Natural killer cell treated with Interleukin-12 subunit alpha and Interleukin-12 subunit beta and Interleukin-15 and Interleukin-18, amount 100 ng/mL, for 72 hours (primary cell): ENCODE measurements at regions not wholly inside any gene's neighbourhood (a gene's known extent, or its start where the extent isn't known, plus 50 kb on each side); places are given as distances from the start of the nearest gene placed in this dataset.

ENCODE experiments used
- ATAC-seq, 2 donors: fragments of 150-1000 bp; cut with Tn5 transposase in 1 of 2; sonication (Bioruptor Pico), chemical (Tn5 transposase) in 1 of 2; 2 replicates each; pipeline ENCODE4 v1.10.0; 2021
- DNase-seq: peaks from one replicate; pipeline ENCODE4 v3.0.0; 2022; ENCODE audit warnings: low spot score
- H3K27ac Mint-ChIP-seq, 2 donors: 1 replicate in 1 of 2; 2 replicates in 1 of 2; pipeline ENCODE4 v1.8.0; 2022; ENCODE audit warnings: mixed read lengths in 2 of 2, mild to moderate bottlenecking in 1 of 2, moderate library complexity in 1 of 2
- H3K27me3 Mint-ChIP-seq, 2 donors: 1 replicate in 1 of 2; 2 replicates in 1 of 2; pipeline ENCODE4 v1.8.0; 2022; ENCODE audit warnings: mixed read lengths in 2 of 2
- H3K36me3 Mint-ChIP-seq: one replicate; pipeline ENCODE4 v1.8.0; 2022; ENCODE audit warnings: mixed read lengths
- H3K4me1 Mint-ChIP-seq, 2 donors: 1 replicate in 1 of 2; 2 replicates in 1 of 2; pipeline ENCODE4 v1.8.0; 2022; ENCODE audit warnings: low read depth in 2 of 2, mixed read lengths in 2 of 2, mild to moderate bottlenecking in 1 of 2
- H3K4me3 Mint-ChIP-seq: one replicate; pipeline ENCODE4 v1.8.0; 2022; ENCODE audit warnings: mixed read lengths
- H3K9me3 Mint-ChIP-seq: 2 replicates; pipeline ENCODE4 v1.8.0; 2022; ENCODE audit warnings: mixed read lengths

GRCh38 chr9:85292261-85292660, 449.5 kb downstream of the AGTPBP1 start:
- Mint-ChIP-seq H3K27me3 (peaks cover 0 to 22% of the 10 kb centered on the region in 2 donors), H3K9me3 (peaks cover 2% of the 10 kb centered on the region), H3K36me3 (peaks cover 9% of the 10 kb centered on the region), H3K4me3 (no peak overlapping the region), H3K27ac (no peak overlapping the region), H3K4me1 (peaks cover 28 to 29% of the 10 kb centered on the region in 2 donors)
- no peak for DNase-seq
- ATAC-seq: no peak

DNA sequence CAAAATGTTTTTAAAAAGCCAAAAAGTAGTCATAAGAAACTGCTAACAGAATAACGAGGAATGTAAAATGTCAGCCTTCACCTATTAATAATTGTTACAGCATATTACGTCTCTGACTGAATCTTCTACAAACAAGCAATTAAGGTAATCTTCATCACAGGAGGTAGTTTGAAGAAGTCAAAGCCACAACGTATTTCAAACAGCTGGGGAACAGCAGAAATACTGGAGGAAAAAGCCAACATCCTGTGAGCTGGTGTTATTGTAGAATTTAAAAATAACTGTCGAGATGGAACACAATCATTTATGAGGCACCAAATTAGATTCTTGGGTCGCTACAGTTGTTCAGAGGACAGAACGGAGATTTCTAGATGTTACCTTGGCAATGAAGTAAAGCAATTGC, 450.5 kb downstream of the AGTPBP1 start:
- Mint-ChIP-seq H3K9me3 (peaks cover 2% of the 10 kb centered on the region), H3K36me3 (peaks cover 10% of the 10 kb centered on the region), H3K4me3 (no peak overlapping the region), H3K27ac (no peak overlapping the region), H3K27me3 (peaks cover 0 to 16% of the 10 kb centered on the region in 2 donors), H3K4me1 (peaks cover 31% of the 10 kb centered on the region in 2 donors)
- DNase-seq: no peak
- no peak for ATAC-seq

- H3K9me3 Mint-ChIP-seq: peaks cover 2% of the 10 kb centered on the region
- H3K4me3 Mint-ChIP-seq: peak overlapping the region; percentile 79
- DNase-seq (peak; percentile 65), ATAC-seq (peak; percentile 63 to 70)
- H3K27ac Mint-ChIP-seq: peak overlapping the region; percentile 2 to 55
- H3K4me1 Mint-ChIP-seq: peaks cover 31% of the 10 kb centered on the region in 2 donors
- H3K36me3 Mint-ChIP-seq: peaks cover 10% of the 10 kb centered on the region
- H3K27me3 Mint-ChIP-seq: peaks cover 3 to 22% of the 10 kb centered on the region in 2 donors
Observed at GRCh38 chr9:85290019-85290418, 451.7 kb downstream of the AGTPBP1 start.

GRCh38 chr9:85289142-85289541, 452.6 kb downstream of the AGTPBP1 start:
- H3K4me3 Mint-ChIP-seq: no peak overlapping the region
- DNase-seq (no peak), ATAC-seq (no peak)
- peaks cover 7 to 23% of the 10 kb centered on the region in 2 donors for H3K27me3 Mint-ChIP-seq
- no peak overlapping the region for H3K27ac Mint-ChIP-seq
- peaks cover 14% of the 10 kb centered on the region for H3K36me3 Mint-ChIP-seq
- peaks cover 31% of the 10 kb centered on the region in 2 donors for H3K4me1 Mint-ChIP-seq
- peaks cover 2% of the 10 kb centered on the region for H3K9me3 Mint-ChIP-seq

GRCh38 chr9:85283421-85283820, 458.3 kb downstream of the AGTPBP1 start:
- ATAC-seq (no peak), DNase-seq (no peak)
- no peak overlapping the region for H3K4me3 Mint-ChIP-seq
- H3K36me3 Mint-ChIP-seq: peaks cover 12% of the 10 kb centered on the region
- H3K27ac Mint-ChIP-seq: no peak overlapping the region
- H3K9me3 Mint-ChIP-seq: peaks cover under 1% of the 10 kb centered on the region
- H3K4me1 Mint-ChIP-seq: peaks cover 9 to 12% of the 10 kb centered on the region in 2 donors
- H3K27me3 Mint-ChIP-seq: peaks cover 17 to 69% of the 10 kb centered on the region in 2 donors

GRCh38 chr9:85278769-85279168, 463.0 kb downstream of the AGTPBP1 start:
- H3K4me3 Mint-ChIP-seq: no peak overlapping the region
- no peak for DNase-seq
- no peak for ATAC-seq
- H3K27me3 Mint-ChIP-seq: peaks cover 19 to 65% of the 10 kb centered on the region in 2 donors
- H3K27ac Mint-ChIP-seq: no peak overlapping the region
- no peaks in the 10 kb centered on the region for H3K9me3 Mint-ChIP-seq
- H3K4me1 Mint-ChIP-seq: no peaks in the 10 kb centered on the region
- no peaks in the 10 kb centered on the region for H3K36me3 Mint-ChIP-seq

DNA sequence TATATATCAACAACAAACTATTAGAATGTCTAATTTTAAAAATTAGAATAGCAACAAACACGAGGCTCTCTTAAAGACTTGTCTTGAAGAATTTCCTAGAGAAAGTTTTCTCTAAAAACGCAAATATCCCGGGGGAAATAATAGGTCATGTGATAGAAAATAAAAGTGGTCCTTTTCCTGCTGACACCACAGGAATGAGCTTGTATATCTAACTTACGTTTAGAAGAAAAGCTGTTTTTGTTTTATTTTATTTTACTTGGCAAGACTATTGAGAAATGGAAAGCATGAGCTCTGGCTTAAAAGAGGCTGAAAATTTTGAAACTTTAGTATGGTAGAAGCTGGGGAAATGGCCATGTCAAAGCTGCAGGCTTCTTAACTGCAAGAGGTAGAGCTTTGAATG, 465.0 kb downstream of the AGTPBP1 start:
- Mint-ChIP-seq H3K9me3 (no peaks in the 10 kb centered on the region), H3K27me3 (peaks cover 20 to 55% of the 10 kb centered on the region in 2 donors), H3K36me3 (no peaks in the 10 kb centered on the region), H3K4me3 (no peak overlapping the region), H3K27ac (no peak overlapping the region), H3K4me1 (no peaks in the 10 kb centered on the region)
- ATAC-seq (no peak), DNase-seq (no peak)

GRCh38 chr9:85269811-85270210, 471.9 kb downstream of the AGTPBP1 start:
- Mint-ChIP-seq H3K27ac (no peak overlapping the region), H3K4me1 (no peaks in the 10 kb centered on the region), H3K4me3 (no peak overlapping the region), H3K27me3 (peaks cover 15 to 30% of the 10 kb centered on the region in 2 donors), H3K9me3 (no peaks in the 10 kb centered on the region), H3K36me3 (no peaks in the 10 kb centered on the region)
- no peak for DNase-seq
- no peak for ATAC-seq

DNA sequence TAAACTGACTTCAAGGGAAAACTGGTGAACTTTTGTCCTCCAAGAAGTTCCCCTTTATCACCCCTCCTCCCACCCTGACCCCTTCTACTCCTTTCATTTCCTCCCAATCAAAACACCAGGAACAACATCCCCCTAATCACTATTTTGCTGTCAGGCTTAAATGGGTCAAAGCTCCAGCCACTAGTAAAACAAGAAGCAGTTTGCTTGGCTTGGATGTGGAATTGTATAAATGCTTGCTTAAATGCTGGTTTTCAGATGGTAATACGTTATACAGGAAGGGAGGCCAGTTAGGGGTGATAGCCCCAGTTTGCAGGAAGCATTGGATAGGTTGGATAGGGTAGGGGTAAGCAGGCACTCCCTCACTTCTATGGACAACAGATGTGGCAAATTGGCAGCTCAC, 473.6 kb downstream of the AGTPBP1 start:
- DNase-seq: no peak
- no peaks in the 10 kb centered on the region for H3K4me1 Mint-ChIP-seq

DNA sequence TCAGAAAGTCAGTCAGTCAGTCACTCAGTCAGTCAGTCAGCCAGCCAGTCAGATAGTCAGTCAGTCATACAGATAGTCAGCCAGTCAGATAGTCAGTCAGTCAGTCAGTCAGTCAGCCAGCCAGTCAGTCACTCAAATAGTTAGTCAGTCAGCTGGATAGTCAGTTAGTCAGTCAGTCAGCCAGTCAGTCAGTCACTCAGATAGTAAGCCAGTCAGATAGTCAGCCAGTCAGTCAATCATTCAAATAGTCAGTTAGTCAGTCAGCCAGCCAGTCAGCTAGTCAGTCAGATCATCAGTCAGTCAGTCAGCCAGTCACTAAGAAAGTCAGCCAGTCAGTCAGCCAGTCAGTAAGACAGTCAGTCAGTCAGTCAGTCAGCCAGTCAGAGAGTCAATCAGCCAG, 477.1 kb downstream of the AGTPBP1 start:
- H3K27me3 Mint-ChIP-seq: peaks cover 7 to 38% of the 10 kb centered on the region in 2 donors
- no peaks in the 10 kb centered on the region for H3K4me1 Mint-ChIP-seq
- no peak for DNase-seq
- no peaks in the 10 kb centered on the region for H3K9me3 Mint-ChIP-seq
- H3K27ac Mint-ChIP-seq: no peak overlapping the region
- H3K36me3 Mint-ChIP-seq: no peaks in the 10 kb centered on the region
- ATAC-seq: peak in 1 of 2 donors; percentile 24
- no peak overlapping the region for H3K4me3 Mint-ChIP-seq

More for the DNA sequence above, 473.6 kb downstream of the AGTPBP1 start:
- Mint-ChIP-seq H3K4me3 (no peak overlapping the region), H3K36me3 (no peaks in the 10 kb centered on the region), H3K27me3 (peaks cover 15 to 23% of the 10 kb centered on the region in 2 donors), H3K9me3 (no peaks in the 10 kb centered on the region), H3K27ac (no peak overlapping the region)
- no peak for ATAC-seq

GRCh38 chr9:85263288-85263687, 478.5 kb downstream of the AGTPBP1 start:
- Mint-ChIP-seq H3K27ac (no peak overlapping the region), H3K27me3 (peaks cover 14 to 52% of the 10 kb centered on the region in 2 donors), H3K4me1 (peaks cover 6 to 7% of the 10 kb centered on the region in 2 donors), H3K9me3 (no peaks in the 10 kb centered on the region), H3K4me3 (no peak overlapping the region), H3K36me3 (no peaks in the 10 kb centered on the region)
- ATAC-seq: no peak
- no peak for DNase-seq

- H3K4me1 Mint-ChIP-seq: peaks cover 6 to 7% of the 10 kb centered on the region in 2 donors
- H3K27ac Mint-ChIP-seq: no peak overlapping the region
- H3K27me3 Mint-ChIP-seq: peaks cover 14 to 52% of the 10 kb centered on the region in 2 donors
- H3K36me3 Mint-ChIP-seq: no peaks in the 10 kb centered on the region
- ATAC-seq (no peak), DNase-seq (no peak)
- H3K4me3 Mint-ChIP-seq: no peak overlapping the region
- no peaks in the 10 kb centered on the region for H3K9me3 Mint-ChIP-seq
Observed at GRCh38 chr9:85262333-85262732, 479.4 kb downstream of the AGTPBP1 start.

- no peak overlapping the region for H3K27ac Mint-ChIP-seq
- H3K4me1 Mint-ChIP-seq: peaks cover 6 to 7% of the 10 kb centered on the region in 2 donors
- DNase-seq (no peak), ATAC-seq (no peak)
- no peak overlapping the region for H3K4me3 Mint-ChIP-seq
- H3K36me3 Mint-ChIP-seq: peaks cover 2% of the 10 kb centered on the region
- H3K27me3 Mint-ChIP-seq: peaks cover 22 to 65% of the 10 kb centered on the region in 2 donors
- peaks cover under 1% of the 10 kb centered on the region for H3K9me3 Mint-ChIP-seq
Observed at GRCh38 chr9:85260275-85260845, 481.4 kb downstream of the AGTPBP1 start.

DNA sequence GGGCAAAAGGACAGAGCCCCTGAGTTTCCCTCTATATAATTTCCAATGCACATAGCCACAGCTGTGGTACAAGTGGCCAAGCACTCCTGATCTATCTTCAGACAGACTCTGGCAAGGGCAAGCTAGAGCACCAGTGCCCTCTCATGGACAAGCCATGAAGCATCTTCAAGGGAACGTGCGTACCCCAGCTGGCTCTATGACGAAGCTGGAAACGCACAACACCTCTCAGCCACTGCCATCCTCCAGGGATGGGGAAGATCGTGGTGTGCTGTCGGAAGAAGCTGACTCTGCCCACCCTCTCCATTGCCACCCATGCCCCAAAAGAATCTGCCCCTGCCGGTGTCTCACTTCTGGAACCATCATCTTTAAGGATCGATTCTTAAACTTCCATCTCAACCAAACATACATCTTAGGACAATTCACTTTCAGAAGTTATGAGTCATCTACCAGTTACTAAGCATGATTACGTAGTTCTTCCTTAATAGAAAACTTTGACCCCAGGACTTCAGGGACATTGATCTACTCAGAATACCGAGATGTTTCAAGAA, 482.9 kb downstream of the AGTPBP1 start:
- no peak overlapping the region for H3K4me3 Mint-ChIP-seq
- H3K4me1 Mint-ChIP-seq: peaks cover 6 to 7% of the 10 kb centered on the region in 2 donors
- peaks cover 5% of the 10 kb centered on the region for H3K9me3 Mint-ChIP-seq
- no peak for ATAC-seq
- peaks cover 7% of the 10 kb centered on the region for H3K36me3 Mint-ChIP-seq
- no peak for DNase-seq
- H3K27me3 Mint-ChIP-seq: peaks cover 32 to 72% of the 10 kb centered on the region in 2 donors
- H3K27ac Mint-ChIP-seq: no peak overlapping the region
